ENCODE measurements at regions not wholly inside any gene's neighbourhood (a gene's known extent, or its start where the extent isn't known, plus 50 kb on each side); places are given as distances from the start of the nearest gene placed in this dataset.

DNA sequence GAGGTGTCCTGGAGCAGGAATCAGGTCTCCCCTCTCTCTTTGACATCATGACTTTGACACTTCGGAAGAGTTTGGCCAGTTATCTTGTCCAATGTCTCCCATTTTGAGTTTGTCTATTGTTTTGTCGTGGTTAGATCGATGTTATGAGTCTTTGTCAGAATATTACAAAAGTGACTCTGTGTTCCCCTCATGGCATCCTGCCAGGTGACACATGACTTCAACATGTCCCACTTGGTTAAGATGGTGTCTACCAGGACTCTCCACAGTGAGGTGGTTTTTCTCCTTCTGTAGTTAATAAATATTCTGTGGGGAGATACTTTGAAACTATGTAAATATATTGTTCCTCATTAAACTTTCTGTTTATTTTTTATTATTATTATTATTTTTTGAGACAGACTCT, 76.6 kb upstream of the BZW1 start:
- Histone ChIP-seq H3K9me3 (replicated peaks in 1 of 2; ENCODE audit: control insufficient read depth in 1 of 2, insufficient read depth in 1 of 2, low read length in 2 of 2) (no peaks in the 10 kb centered on the region), H3K9ac (ENCODE audit: insufficient read depth, low read length, poor library complexity, severe bottlenecking) (no peak overlapping the region), H3K4me1 (ENCODE audit: control insufficient read depth in 1 of 2, insufficient read depth in 2 of 2, low read length in 2 of 2) (no peaks in the 10 kb centered on the region), H3K4me2 (replicated peaks; ENCODE audit: extremely low read depth, low read length, poor library complexity, severe bottlenecking) (no peak overlapping the region), H3K36me3 (replicated peaks in 1 of 2; ENCODE audit: control insufficient read depth in 1 of 2, insufficient read depth in 2 of 2, low read length in 2 of 2) (no peaks in the 10 kb centered on the region), H3K27ac (ENCODE audit: low read depth in 1 of 2, low read length in 2 of 2) (no peak overlapping the region), H4K20me1 (ENCODE audit: insufficient read depth, low read length) (no peaks in the 10 kb centered on the region), H3K79me2 (ENCODE audit: insufficient read depth, low read length) (no peaks in the 10 kb centered on the region), H3K27me3 (ENCODE audit: control insufficient read depth in 2 of 2, insufficient read depth in 2 of 2, low read length in 2 of 2) (no peaks in the 10 kb centered on the region), H3K4me3 (replicated peaks in 1 of 3; ENCODE audit: low read depth in 2 of 3, low read length in 3 of 3) (no peak overlapping the region), H2AFZ (ENCODE audit: insufficient read depth, low read depth, low read length, poor library complexity, severe bottlenecking) (no peak overlapping the region)
- H3K4me3 Mint-ChIP-seq, result no peak overlapping the region
- intact Hi-C loops (cut with micrococcal nuclease), result no loop called here
- peak in 1 of 3 donors; percentile 14 for DNase-seq
- peaks cover 0 to 5% (median 0%) of the 10 kb centered on the region in 3 donors for H3K27me3 Mint-ChIP-seq (ENCODE audit: low read depth in 3 of 3)
- H3K4me1 Mint-ChIP-seq, result no peaks in the 10 kb centered on the region
- TF ChIP-seq, protein P1, sequence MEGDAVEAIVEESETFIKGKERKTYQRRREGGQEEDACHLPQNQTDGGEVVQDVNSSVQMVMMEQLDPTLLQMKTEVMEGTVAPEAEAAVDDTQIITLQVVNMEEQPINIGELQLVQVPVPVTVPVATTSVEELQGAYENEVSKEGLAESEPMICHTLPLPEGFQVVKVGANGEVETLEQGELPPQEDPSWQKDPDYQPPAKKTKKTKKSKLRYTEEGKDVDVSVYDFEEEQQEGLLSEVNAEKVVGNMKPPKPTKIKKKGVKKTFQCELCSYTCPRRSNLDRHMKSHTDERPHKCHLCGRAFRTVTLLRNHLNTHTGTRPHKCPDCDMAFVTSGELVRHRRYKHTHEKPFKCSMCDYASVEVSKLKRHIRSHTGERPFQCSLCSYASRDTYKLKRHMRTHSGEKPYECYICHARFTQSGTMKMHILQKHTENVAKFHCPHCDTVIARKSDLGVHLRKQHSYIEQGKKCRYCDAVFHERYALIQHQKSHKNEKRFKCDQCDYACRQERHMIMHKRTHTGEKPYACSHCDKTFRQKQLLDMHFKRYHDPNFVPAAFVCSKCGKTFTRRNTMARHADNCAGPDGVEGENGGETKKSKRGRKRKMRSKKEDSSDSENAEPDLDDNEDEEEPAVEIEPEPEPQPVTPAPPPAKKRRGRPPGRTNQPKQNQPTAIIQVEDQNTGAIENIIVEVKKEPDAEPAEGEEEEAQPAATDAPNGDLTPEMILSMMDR (IDR thresholded peaks at IDR 0.05), result no peak
- no peaks in the 10 kb centered on the region for H3K9me3 Mint-ChIP-seq
- H3K27ac Mint-ChIP-seq, result no peak overlapping the region
- WGBS (ENCODE audit: insufficient coverage), result no CpG with 5 or more reads among the region's 3 CpGs
- H3K36me3 Mint-ChIP-seq, result peaks cover 0 to 2% of the 10 kb centered on the region in 2 donors

- Histone ChIP-seq H3K36me3 (replicated peaks in 1 of 2; ENCODE audit: control insufficient read depth in 1 of 2, insufficient read depth in 2 of 2, low read length in 2 of 2) (no peaks in the 10 kb centered on the region), H4K20me1 (ENCODE audit: insufficient read depth, low read length) (no peaks in the 10 kb centered on the region), H3K4me2 (replicated peaks; ENCODE audit: extremely low read depth, low read length, poor library complexity, severe bottlenecking) (no peak overlapping the region), H3K27ac (ENCODE audit: low read depth in 1 of 2, low read length in 2 of 2) (no peak overlapping the region), H3K9ac (ENCODE audit: insufficient read depth, low read length, poor library complexity, severe bottlenecking) (no peak overlapping the region), H3K4me1 (ENCODE audit: control insufficient read depth in 1 of 2, insufficient read depth in 2 of 2, low read length in 2 of 2) (no peaks in the 10 kb centered on the region), H3K79me2 (ENCODE audit: insufficient read depth, low read length) (no peaks in the 10 kb centered on the region), H3K9me3 (replicated peaks in 1 of 2; ENCODE audit: control insufficient read depth in 1 of 2, insufficient read depth in 1 of 2, low read length in 2 of 2) (no peaks in the 10 kb centered on the region), H3K4me3 (replicated peaks in 1 of 3; ENCODE audit: low read depth in 2 of 3, low read length in 3 of 3) (no peak overlapping the region), H2AFZ (ENCODE audit: insufficient read depth, low read depth, low read length, poor library complexity, severe bottlenecking) (no peak overlapping the region), H3K27me3 (ENCODE audit: control insufficient read depth in 2 of 2, insufficient read depth in 2 of 2, low read length in 2 of 2) (no peaks in the 10 kb centered on the region)
- no peak overlapping the region for H3K27ac Mint-ChIP-seq
- TF ChIP-seq, protein P1 (IDR thresholded peaks at IDR 0.05), result no peak
- peaks cover 0 to 5% (median 0%) of the 10 kb centered on the region in 3 donors for H3K27me3 Mint-ChIP-seq (ENCODE audit: low read depth in 3 of 3)
- no peaks in the 10 kb centered on the region for H3K9me3 Mint-ChIP-seq
- H3K4me1 Mint-ChIP-seq, result no peaks in the 10 kb centered on the region
- no peak overlapping the region for H3K4me3 Mint-ChIP-seq
- WGBS (ENCODE audit: insufficient coverage), result no CpG with 5 or more reads among the region's 6 CpGs
- H3K36me3 Mint-ChIP-seq, result peaks cover 0 to 2% of the 10 kb centered on the region in 2 donors
- DNase-seq, result no peak
- intact Hi-C loops (cut with micrococcal nuclease), result no loop called here
These were observed 75.0 kb upstream of the BZW1 start for GRCh38 chr2:200736646-200737274.

All from CD14-positive monocyte (primary cell).